Femur (tissue), 1 donor: ENCODE measurements at regions not wholly inside any gene's neighbourhood (a gene's known extent, or its start where the extent isn't known, plus 50 kb on each side); places are given as distances from the start of the nearest gene placed in this dataset.

Source experiments
- DNase-seq: peaks from one replicate; pipeline ENCODE4 v3.0.0-alpha.2; 2017

DNA sequence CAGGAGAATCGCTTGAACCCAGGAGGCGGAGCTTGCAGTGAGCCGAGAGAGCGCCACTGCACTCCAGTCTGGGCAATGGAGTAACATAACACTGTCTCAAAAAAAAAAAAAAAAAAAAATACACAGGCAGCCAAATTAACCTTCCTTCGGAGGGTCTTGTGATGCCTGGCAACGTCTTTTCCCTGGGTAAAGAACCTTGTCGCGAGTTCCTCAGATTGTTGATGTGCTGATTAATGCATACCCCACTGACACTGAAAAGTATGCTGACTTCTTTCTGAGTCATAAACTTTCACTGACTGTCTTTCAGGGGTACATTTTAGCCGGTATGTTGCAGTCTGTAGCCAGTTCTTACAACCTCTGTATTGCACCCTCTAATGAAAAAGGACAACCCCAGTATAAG is 95.1 kb upstream of the SOD1 start:
- no peak for DNase-seq

DNA sequence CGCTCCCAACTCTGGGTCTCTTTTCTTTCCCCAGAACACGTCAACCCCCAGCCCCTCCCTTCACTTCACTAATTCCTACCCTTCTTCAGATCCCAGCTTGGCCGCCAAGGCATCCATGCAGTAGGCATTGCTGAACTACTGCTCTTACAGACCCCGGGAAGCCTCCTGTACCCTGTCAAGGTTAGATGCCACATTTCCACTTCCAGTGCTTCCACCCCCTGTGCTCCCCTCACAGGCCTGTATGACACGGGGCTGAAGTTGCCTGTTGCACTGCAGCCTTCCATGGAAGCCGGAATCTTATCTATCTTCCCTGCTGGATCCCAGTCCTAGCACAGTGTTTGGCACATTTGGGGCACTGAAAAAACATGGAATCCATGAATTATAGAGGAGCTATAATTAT is 99.0 kb upstream of the SOD1 start:
- no peak for DNase-seq

GRCh38 chr21:31559368-31560119 is 99.9 kb upstream of the SOD1 start:
- DNase-seq = peak; percentile 96

GRCh38 chr21:31558962-31559367 is 100.5 kb upstream of the SOD1 start:
- peak; percentile 97 for DNase-seq

- peak; percentile 54 for DNase-seq
Measured at GRCh38 chr21:31558189-31558961, 101.1 kb upstream of the SOD1 start.

DNA sequence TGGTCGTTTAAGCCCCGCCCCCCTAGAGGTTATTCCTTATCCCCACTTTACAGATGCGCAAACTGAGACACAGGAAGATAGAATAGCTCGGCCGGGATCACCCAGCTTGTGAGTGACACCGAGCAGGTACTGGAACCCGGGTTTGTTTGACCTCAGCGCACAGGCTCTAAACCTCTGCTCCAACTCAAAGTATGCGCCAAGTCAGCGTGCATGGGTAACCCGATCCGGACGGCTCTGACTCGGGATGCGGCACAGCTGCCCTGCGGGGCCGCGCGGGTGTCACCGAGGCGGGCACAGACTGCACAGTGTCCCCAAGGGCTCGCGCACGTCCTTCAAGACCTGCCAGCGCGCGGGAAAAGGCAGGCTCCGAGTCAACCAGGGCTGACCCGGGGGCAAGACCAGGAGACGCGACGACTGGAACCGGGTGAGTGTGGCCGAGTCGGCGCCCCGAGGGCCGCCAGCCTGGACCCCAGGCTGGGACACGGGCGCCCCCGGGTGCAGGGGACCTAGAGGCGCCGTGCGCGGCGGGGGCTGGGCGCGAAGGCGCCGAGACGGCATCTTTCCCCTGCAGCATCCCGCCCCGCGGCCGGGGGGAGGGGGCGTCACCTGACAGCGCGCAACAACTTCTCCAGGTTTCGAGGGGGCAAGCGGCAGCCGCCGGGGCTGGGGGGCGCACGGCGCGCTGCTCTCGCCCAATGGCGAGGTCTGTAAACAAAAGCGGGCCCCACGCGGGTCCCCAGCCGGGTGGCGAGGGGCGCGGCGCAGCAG is 101.9 kb upstream of the SOD1 start:
- DNase-seq = peak; percentile 41

DNA sequence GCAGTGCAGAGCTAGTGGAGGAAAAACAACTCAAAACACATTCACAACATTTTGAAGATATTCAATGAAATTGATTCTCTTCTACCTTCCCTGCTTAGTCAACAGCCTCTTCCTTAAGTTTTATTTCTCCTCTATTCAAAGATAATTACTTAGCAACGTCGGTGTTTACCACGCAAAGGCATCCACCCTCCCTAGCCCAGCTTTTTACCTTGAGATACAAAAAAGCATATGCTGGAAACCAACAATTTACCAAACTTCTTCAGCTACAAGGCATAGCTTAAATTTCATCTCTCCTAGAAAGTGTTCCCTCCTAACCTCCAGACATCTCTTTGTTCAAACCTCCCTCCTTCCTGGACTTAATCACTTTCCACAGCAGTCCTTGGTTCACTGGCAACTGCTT is 102.8 kb upstream of the SOD1 start:
- no peak for DNase-seq

- DNase-seq = no peak
Measured at GRCh38 chr21:31555741-31556191, 103.7 kb upstream of the SOD1 start.

DNA sequence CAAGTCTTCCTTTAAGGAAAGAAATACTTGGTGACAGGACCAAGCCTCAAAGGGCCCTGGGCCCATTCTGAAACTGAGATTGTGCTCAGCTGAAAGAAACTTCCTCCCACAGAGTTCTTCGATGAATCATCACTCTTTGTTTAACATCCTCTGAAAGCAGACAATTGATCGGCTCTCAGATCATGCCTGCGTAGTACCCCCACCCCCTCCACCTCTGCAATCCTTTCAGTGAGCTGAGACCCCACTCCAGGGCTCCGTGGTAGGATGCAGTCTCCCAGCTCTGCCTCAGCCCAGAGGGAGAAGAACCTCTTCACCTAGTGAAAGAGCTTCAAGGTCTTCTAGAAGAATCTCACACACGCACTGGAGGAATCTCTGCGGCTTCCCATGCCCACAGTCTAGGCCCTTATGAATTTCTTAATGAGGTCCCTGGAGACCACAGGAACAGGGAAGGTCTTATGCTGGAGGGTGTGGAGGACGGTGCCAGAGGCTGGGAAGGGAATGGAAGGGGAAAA is 104.9 kb upstream of the SOD1 start:
- no peak for DNase-seq

GRCh38 chr21:31553926-31554325 is 105.6 kb upstream of the SOD1 start:
- DNase-seq = no peak

GRCh38 chr21:31553461-31553860 is 106.0 kb upstream of the SOD1 start:
- DNase-seq = no peak

DNA sequence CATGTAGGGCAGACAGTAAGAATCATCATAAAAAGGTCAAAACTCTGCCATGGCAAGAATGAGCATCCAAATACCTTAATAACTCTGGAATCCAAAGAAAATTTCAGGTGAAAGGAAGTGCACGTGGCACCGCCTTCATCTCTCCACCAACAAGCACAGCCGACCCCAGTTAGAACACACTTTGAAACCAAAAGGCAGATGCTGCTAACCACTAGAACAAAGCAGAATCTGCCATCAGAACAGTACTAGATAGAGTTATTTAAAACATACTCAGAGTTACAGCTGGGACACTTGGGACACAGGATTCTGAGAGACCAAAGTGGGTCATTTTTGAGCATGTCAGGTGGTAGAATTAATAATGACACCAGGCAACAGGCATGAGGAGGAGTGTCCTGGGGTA is 106.7 kb upstream of the SOD1 start:
- DNase-seq = no peak

DNA sequence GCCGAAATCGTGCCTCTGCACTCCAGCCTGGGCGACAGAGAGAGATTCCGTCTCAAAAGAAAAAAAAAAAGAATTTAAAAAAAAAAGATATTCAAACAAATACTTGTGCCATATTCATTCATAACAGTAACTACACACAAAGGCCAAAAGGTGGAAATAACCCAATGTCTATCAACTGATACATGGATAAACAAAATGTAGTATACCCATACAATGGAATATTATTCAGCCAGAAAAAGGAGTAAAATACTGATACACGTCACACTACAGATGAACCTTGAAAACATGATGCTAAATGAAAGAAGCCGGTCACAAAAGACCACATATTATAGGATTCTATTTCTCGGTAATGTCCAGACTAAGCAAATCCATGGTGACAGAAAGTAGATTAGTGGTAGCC is 109.4 kb upstream of the SOD1 start:
- DNase-seq = no peak

DNA sequence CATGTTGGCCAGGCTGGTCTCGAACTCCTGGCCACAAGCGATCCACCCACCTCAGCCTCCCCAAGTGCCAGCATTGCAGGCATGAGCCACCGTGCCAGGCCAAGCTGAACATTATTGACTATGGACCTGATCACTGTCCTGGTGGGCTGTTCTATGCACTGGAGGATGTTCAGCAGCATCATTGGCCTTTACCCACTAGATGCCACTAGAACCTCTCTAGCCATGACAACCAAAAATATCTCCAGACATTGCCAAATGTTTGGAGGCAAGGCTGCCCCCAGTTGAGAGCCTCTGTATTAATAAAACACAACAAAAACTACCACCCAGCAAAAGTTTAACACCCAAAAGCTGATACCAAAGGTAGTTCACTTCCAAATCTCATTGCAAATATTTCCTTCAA is 110.8 kb upstream of the SOD1 start:
- DNase-seq = no peak

DNA sequence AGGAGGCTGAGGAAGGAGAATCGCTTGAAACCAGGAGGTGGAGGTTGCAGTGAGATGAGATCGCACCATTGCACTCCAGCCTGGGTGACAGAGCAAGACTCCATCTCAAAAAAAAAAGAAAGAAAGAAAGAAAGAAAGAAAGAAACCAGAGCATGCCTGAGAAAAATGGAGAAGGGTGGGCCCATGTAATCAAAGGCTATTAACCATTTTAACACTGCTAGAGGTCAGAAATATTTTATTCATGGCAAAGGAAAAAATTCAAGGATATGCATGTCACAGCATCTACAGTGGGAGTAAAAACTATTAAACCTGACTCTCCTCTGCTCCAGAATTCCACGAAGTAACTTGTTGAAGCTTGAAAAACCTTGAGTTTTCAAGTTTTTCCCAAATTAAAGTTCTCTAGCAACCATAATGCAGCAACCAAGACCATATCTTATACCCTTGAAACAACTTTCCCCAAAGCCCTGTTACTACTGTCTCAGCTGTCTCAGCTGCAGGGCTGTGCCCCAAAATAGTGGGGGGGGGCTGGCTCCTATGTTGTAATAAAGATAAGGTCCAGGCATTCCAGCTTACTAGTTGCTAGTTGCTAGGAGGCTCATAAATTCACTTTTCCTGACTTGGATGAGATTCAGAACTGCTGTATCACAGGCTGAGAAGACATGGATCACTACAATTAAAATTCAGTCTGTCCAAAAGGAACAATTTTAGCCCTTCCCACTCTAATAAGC is 112.9 kb upstream of the SOD1 start:
- DNase-seq = no peak

DNA sequence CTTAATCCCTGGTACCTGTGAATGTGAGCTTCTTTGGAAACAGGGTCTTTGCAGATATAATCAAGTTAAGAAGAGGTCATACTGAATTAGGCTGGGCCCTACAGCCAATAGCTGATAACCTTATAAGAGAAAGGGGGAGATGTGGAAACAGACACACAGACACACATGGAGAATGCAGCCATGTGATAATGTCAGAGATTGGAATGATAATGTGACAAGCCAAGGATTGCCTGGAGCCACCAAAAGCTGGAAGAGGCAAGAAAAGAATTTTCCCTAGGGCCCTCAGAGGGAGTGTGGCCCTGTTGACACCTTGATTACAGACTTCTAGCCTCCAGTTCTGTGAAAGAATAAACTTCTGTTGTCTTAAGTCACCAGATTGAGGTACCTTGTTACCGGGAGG is 114.5 kb upstream of the SOD1 start:
- no peak for DNase-seq

GRCh38 chr21:31543191-31543590 is 116.3 kb upstream of the SOD1 start:
- DNase-seq = peak; percentile 67

DNA sequence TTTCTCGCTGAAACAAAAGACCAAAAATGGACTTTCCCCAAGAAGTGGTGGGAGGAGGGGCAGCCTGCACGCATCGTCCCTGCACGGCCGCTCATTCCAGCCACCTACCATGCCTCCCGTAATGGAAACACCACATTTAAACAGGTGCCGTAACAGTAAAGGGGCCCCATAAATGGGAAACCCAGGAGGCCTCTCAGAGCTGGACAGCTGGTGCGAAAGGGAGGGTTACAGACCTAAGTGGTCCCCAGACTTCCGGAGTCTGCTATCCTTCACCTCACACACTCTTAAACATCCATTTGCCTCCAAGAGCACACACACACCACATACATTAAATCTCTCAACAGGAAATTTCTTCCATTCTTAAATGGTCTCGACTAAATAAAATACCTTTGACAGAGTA is 120.7 kb upstream of the SOD1 start:
- no peak for DNase-seq

DNA sequence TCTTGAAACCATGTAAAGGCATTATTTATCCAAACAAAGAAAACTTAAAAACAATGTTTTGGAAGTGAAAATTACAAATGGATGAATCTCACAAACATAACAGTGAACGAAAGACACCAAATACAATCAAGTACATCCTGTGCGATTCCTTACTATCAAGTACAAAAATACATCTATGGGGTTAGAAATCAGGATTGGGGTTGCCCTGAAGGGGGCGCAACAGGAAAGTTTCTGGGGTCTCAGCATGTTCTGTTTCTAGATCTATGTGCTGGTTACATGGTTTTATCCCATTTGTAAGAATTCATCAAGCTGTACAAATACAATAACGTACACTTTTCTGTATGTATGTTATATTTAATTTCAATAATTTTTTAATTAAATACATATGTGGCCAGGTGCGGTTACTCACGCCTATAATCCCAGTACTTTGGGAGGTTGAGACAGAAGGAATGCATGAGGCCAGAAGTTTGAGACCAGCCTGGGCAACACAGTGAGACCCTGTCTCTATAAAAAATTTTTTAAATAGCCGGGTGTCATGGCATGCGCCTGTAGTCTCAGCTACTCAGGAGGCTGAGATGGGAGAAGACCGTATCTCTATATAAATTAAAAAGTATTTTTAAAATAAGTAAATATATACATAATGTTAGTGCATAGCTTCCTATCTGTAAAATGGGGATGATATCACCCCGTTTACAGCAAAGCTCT is 121.5 kb upstream of the SOD1 start:
- no peak for DNase-seq

GRCh38 chr21:31536138-31536537 is 123.4 kb upstream of the SOD1 start:
- DNase-seq = no peak

- DNase-seq = no peak
Measured at GRCh38 chr21:31531967-31532366, 127.5 kb upstream of the SOD1 start.
